BE2C (cell line): ENCODE measurements at regions not wholly inside any gene's neighbourhood (a gene's known extent, or its start where the extent isn't known, plus 50 kb on each side); places are given as distances from the start of the nearest gene placed in this dataset.

Experiments used
- DNase-seq: peaks from one replicate; pipeline ENCODE4 v3.0.0-alpha.2; 2020
- H3K27me3 ChIP-seq: fragments of 250-450 bp; sonication (Bioruptor Pico); 2 replicates; pipeline ENCODE4 v1.5.1; 2020; ENCODE audit warnings: mild to moderate bottlenecking
- H3K36me3 ChIP-seq: fragments of 250-450 bp; sonication (Bioruptor Pico); 2 replicates; pipeline ENCODE4 v1.5.1; 2020; ENCODE audit warnings: mild to moderate bottlenecking
- H3K4me1 ChIP-seq: fragments of 250-450 bp; sonication (Bioruptor Pico); 2 replicates; pipeline ENCODE4 v1.5.1; 2020
- H3K4me3 ChIP-seq: 2 replicates; pipeline ENCODE4 v1.5.1; 2011; ENCODE audit warnings: low read depth, low read length
- H3K9me3 ChIP-seq: fragments of 250-450 bp; sonication (Bioruptor Pico); 2 replicates; pipeline ENCODE4 v1.5.1; 2020
- TF ChIP-seq, protein P1 (sequence below): IDR thresholded peaks from 2 replicates; pipeline ENCODE4 v1.5.1; 2012; ENCODE audit warnings: mild to moderate bottlenecking, low read depth, low read length

- TF ChIP-seq, protein P1, sequence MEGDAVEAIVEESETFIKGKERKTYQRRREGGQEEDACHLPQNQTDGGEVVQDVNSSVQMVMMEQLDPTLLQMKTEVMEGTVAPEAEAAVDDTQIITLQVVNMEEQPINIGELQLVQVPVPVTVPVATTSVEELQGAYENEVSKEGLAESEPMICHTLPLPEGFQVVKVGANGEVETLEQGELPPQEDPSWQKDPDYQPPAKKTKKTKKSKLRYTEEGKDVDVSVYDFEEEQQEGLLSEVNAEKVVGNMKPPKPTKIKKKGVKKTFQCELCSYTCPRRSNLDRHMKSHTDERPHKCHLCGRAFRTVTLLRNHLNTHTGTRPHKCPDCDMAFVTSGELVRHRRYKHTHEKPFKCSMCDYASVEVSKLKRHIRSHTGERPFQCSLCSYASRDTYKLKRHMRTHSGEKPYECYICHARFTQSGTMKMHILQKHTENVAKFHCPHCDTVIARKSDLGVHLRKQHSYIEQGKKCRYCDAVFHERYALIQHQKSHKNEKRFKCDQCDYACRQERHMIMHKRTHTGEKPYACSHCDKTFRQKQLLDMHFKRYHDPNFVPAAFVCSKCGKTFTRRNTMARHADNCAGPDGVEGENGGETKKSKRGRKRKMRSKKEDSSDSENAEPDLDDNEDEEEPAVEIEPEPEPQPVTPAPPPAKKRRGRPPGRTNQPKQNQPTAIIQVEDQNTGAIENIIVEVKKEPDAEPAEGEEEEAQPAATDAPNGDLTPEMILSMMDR: no peak
- no peak overlapping the region for H3K4me3 ChIP-seq
- no peaks in the 10 kb centered on the region for H3K27me3 ChIP-seq
- no peaks in the 10 kb centered on the region for H3K4me1 ChIP-seq
- DNase-seq: no peak
- no peaks in the 10 kb centered on the region for H3K36me3 ChIP-seq
- H3K9me3 ChIP-seq: no peaks in the 10 kb centered on the region
Observed at GRCh38 chr18:31227497-31228229, 65.0 kb upstream of the DSC1 start.

GRCh38 chr18:31229829-31230228, 67.2 kb upstream of the DSC1 start:
- TF ChIP-seq, protein P1: no peak

DNA sequence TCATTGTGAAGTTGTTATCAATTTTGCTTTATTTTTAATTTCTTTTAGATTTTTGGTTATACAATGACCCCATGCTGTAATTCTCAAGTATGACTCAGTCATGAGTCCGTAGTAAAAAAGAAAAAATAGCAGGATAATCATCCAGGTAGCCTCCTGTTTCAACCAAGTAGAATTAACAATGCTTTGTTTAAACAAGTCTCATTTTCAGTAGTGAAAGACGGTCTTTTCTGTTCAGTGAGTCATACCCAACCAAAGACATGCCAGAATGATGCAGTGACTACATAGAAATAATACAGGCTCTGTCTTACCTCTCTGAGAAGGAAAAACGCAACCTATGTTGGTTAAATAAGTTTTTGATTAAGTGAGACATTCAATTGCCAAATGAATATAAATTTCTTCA, 67.8 kb upstream of the DSC1 start:
- no peaks in the 10 kb centered on the region for H3K27me3 ChIP-seq
- TF ChIP-seq, protein P1: no peak
- no peak for DNase-seq
- no peaks in the 10 kb centered on the region for H3K36me3 ChIP-seq
- H3K9me3 ChIP-seq: no peaks in the 10 kb centered on the region
- no peaks in the 10 kb centered on the region for H3K4me1 ChIP-seq
- H3K4me3 ChIP-seq: no peak overlapping the region

More at GRCh38 chr18:31229829-31230228, 67.2 kb upstream of the DSC1 start:
- Histone ChIP-seq H3K4me3 (no peak overlapping the region), H3K9me3 (no peaks in the 10 kb centered on the region), H3K27me3 (no peaks in the 10 kb centered on the region), H3K4me1 (no peaks in the 10 kb centered on the region), H3K36me3 (no peaks in the 10 kb centered on the region)
- DNase-seq: no peak

- TF ChIP-seq, protein P1: no peak
- H3K9me3 ChIP-seq: no peaks in the 10 kb centered on the region
- no peaks in the 10 kb centered on the region for H3K4me1 ChIP-seq
- no peak overlapping the region for H3K4me3 ChIP-seq
- no peaks in the 10 kb centered on the region for H3K27me3 ChIP-seq
- H3K36me3 ChIP-seq: no peaks in the 10 kb centered on the region
- DNase-seq: no peak
Observed at GRCh38 chr18:31232013-31232412, 69.4 kb upstream of the DSC1 start.

DNA sequence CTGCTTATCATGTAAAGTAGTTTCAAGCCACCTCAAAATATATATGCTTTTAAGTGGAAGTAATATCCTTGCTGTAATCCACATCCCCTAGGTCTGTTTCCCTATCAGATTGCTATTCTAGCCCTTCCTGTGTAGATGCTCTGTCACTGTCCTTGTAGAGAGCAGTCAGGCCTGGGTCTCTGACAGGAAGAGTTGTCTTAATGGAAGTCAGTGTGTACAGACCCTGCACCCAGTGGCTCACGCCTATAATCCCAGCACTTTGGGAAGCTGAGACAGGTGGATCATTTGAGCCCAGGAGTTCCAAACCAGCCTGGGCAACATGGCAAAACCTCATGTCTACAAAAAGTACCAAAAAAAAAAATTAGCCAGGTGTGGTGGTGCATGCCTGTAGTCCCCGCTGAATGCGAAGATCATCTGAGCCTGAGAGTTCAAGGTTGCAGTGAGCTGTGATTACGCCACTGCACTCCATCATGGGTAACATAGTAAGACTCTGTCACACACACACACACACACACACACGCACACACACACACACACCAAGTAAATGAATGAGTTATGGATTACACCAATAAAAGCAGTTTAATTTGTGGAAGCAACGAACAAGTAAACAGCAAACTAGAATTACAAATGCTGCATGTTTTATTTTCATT, 70.2 kb upstream of the DSC1 start:
- Histone ChIP-seq H3K4me3 (no peak overlapping the region), H3K27me3 (no peaks in the 10 kb centered on the region), H3K4me1 (no peaks in the 10 kb centered on the region), H3K9me3 (no peaks in the 10 kb centered on the region), H3K36me3 (no peaks in the 10 kb centered on the region)
- TF ChIP-seq, protein P1: no peak
- no peak for DNase-seq

- no peaks in the 10 kb centered on the region for H3K27me3 ChIP-seq
- H3K4me3 ChIP-seq: no peak overlapping the region
- no peaks in the 10 kb centered on the region for H3K4me1 ChIP-seq
- H3K9me3 ChIP-seq: no peaks in the 10 kb centered on the region
- TF ChIP-seq, protein P1: no peak
- H3K36me3 ChIP-seq: no peaks in the 10 kb centered on the region
- no peak for DNase-seq
Observed at GRCh38 chr18:31233621-31234275, 71.1 kb upstream of the DSC1 start.
